C1 segment of cervical spinal cord (tissue), 14 donors: ENCODE measurements at regions not wholly inside any gene's neighbourhood (a gene's known extent, or its start where the extent isn't known, plus 50 kb on each side); places are given as distances from the start of the nearest gene placed in this dataset.
A peak's percentile ranks its signal among the peaks of the same experiment; 100 is the strongest.
"Not testable (repeated sequence)": the region's sequence is repeated elsewhere in the genome, so short reads cannot be mapped to it uniquely, and the experiment has no call there.

Experiments used
- DNase-seq, 14 donors: peaks; one replicate each; lab custom pipeline; 2025; lab: John Stamatoyannopoulos, UW

GRCh38 chr2:220687231-220687843, 884.8 kb downstream of the EPHA4 start:
- DNase-seq: peak in 10 of 14 donors; percentile 0 to 44 (median 16)

DNA sequence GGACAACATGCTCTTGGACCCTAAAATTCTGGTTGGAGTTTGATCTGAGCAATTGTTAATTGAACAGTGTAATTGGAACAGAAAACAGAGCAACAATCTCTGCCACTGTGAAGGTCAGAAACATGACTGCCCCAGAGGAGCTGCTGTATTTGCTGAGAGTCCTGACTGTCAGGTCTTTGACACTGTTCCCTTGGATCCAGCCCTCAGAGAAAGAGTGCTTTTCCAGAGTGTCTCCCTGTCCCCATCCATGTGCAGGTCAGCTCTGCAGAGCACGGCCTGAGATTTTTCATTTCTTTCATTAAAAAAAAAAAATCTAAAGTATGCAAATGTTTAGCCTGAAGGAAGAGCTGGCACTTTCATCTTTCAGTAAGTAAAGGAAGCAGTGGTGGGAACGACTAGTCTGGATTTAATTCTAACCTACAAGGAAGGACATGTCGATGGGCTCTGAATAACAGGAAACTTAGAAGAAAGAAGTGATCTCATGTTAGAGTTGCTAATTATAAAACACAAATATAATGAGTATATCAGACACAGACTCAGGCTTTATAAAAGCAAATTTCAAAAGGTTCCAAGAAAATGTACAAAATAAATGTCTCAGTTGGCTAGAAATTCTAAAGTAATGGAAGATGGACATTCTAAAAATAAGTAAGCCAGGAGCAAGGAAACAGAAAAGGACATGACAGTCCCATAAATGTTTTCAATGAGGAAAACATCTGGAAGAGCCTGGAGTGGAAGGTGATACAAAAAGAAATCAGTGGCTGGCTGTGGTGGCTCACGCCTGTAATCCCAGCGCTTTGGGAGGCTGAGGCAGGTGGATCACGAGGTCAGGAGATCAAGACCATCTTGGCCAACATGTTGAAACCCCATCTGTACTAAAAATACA, 876.5 kb downstream of the EPHA4 start:
- DNase-seq: no peak

- DNase-seq: no peak
Observed at GRCh38 chr2:220696280-220696669, 875.8 kb downstream of the EPHA4 start.

DNA sequence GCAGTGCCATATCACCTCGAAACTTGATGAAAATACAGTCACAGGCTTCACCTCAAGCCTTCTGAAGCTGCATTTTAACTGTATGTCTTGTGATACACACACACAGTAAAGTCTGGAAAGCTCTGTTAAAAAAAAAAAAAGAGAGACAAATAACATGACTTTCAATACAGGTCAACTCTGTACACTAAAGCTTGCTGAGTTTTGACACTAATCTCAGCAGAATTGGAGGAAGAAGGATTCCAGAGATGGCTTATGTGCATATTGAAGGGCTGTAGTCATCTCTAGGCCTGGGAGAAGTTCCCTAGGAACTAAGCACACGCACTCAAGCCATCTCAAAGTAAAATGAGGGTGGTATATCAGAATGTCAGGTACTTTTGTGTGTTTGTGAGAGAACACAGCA, 875.1 kb downstream of the EPHA4 start:
- DNase-seq: no peak

- no peak for DNase-seq
Observed at GRCh38 chr2:220701115-220701514, 871.0 kb downstream of the EPHA4 start.

DNA sequence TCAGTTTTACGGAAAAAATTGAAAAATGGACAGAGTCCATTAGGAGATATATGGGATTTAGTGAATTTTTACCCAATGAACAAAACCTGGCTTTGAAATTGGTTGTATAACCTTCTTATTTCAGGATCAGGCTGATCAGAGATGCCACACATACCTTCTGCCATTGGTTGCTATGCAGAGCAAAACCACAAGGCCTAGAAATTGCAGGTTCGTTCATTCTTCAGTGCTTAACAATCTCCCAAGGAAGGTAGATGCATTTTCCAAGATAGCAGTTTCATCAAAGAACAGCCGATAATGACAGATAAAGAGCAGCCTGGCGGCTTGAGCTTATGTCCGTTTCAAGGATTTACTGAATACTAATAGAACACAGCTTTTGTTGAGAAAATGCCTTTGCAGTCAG, 868.8 kb downstream of the EPHA4 start:
- DNase-seq: no peak

DNA sequence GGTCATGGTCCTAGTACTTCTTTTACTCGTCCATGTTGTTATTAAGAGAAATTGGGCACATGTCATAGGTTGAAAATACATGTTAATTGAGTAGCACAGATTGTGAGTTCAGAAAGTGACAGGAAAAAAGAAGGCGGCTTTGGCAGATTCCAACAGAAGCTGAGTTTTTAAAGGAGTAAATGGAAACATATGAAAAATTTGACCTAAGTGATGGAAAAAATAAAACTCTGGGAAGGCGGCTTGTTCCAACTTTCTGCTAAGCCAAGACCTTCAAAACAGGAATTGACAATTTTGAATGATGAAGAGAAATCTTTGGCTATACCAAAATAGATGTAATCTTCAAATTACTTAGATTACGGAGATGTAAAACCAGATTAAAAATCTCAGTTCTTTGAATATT, 868.0 kb downstream of the EPHA4 start:
- no peak for DNase-seq

GRCh38 chr2:220704810-220705209, 867.3 kb downstream of the EPHA4 start:
- DNase-seq: no peak

DNA sequence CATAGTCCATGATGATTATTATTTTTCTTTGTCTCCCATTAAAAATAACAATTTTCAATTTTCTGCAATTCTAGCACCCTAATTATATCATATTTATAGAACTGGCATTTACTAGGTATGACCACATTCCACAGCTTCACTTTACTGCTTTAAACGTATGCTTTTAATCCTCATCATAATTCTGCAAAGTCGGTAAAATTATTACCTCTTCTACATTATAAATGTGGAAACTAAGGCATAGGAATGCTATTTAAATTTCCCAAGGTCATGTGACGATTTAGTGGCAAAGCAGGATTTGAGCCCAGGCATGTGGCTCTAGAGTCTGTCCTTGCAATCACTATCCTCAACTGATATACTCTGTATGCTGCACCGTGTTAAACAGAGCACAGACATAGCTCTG, 866.4 kb downstream of the EPHA4 start:
- no peak for DNase-seq

- no peak for DNase-seq
Observed at GRCh38 chr2:220707261-220707660, 864.8 kb downstream of the EPHA4 start.

- no peak for DNase-seq
Observed at GRCh38 chr2:220708366-220708765, 863.7 kb downstream of the EPHA4 start.

DNA sequence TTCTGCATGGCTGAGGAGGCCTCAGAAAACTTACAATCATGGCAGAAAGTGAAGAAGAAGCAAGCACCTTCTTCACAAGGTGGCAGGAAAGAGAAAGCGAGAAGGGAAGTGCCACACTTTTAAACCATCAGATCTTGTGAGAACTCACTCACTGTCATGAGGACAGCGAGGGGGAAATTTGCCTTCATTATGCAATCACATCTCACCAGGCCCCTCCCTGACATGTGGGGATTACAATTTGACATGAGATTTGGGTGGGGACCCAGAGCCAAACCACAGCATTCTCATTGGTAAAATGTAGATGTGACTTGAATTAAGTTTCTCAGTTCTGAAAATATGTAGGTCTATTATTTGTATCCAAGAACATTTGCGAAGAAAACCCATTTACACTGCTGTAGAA, 854.8 kb downstream of the EPHA4 start:
- no peak for DNase-seq

DNA sequence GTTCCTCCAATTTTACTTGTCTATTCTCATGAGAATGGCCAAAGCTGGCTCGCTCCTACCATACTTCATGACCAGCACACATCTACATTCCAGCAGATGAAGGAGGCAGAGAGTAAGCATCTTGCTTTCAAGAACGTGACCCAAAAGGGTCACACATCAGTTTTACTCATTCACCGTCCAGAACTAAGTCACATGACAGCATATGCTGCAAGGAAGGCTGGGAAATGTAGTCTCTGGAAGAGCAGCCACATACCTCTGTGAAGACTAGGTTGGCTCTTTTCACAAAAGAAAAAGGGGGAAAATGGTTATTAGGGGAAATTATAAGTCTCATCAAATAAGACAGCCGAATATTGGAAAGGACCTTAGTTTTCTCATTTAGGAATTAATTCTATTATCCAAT, 835.3 kb downstream of the EPHA4 start:
- no peak for DNase-seq

GRCh38 chr2:220743203-220743602, 828.9 kb downstream of the EPHA4 start:
- DNase-seq: no peak

- no peak for DNase-seq
Observed at GRCh38 chr2:220744861-220745260, 827.2 kb downstream of the EPHA4 start.

DNA sequence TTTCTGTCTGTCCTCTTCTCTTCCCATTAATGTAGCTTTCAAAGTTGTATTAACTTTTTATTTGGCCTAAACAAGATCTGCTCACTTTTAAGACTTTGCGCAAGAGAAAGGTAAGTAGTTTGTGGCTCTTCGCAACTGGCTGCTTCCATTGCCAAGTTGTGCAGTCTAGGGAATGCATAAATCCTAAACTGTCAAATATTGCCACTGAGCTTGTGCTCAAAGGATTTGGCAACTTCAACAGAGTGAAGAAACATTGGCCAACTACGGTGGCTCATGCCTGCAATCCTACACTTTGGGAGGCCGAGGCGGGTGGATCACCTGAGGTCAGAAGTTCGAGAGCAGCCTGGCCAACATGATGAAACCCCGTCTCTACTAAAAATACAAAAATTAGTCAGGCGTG, 826.4 kb downstream of the EPHA4 start:
- no peak for DNase-seq

- DNase-seq: no peak
Observed at GRCh38 chr2:220747736-220748135, 824.4 kb downstream of the EPHA4 start.

DNA sequence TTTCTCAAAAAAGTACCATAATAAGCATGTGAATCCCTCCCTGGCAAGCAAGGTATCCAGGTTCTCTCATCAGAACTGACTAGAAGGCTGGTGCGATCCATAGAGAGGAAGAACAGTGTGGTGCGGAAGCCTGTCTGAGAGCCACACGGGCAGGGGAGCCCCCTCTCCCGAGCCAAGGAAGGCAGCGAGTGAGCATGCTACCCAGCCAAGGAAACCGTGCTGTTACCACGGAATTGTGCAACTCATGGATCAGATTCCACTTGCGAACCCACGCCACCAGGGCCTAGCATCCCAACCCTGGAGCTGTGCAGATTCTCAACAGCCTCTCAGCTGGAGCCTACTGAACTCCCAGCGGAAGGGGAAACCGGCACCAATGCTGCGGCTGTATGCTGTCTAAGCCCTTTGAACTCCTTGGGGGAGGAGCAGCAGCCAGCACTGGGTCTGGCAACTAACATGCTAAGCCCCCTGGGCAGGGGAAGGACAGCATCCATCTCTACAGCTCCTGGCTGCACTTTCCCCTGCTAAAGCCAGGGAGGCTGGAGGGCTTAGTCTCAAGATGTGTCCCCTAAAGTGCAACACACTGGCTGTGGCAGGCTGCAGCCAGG, 823.1 kb downstream of the EPHA4 start:
- no peak for DNase-seq

DNA sequence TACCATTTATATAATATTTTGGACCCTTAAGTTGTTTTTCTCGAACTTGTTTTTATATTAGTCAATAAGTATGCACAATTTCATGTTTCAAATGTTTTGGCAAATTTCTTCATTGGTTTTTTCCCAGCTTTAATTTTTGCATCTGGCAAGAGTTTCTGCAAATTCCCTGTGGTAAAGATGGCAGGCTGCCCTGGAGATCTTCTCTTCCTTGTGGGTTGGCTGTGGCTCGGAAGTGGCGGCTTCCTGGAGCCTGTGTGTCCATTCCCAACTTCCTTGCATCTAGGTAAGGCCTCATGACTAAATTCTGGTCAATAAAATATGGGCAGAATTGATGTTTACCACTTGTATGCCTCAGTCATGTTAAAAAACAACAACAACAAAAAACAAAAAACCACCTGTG, 818.6 kb downstream of the EPHA4 start:
- DNase-seq: no peak

DNA sequence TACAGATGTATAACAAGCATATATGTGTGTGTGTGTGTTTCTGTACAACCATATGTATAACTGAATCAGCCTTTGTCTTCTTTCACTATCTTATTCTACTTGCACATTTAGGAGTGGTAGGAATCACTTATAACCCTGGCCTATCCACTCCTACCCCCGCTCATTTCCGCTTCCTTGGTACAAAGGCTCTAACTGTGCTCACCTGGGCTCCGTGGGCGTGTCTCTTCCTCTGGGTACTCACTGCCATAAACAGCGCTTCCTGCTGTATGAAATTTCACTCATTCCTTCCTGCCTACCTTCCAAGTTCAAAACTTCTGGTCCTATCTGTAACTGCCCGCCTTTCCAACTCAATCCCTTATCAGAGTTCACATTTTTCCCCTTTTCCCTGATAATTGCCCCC, 815.5 kb downstream of the EPHA4 start:
- no peak for DNase-seq

- not testable (repeated sequence) for DNase-seq
Observed at GRCh38 chr2:220758376-220758775, 813.7 kb downstream of the EPHA4 start.

DNA sequence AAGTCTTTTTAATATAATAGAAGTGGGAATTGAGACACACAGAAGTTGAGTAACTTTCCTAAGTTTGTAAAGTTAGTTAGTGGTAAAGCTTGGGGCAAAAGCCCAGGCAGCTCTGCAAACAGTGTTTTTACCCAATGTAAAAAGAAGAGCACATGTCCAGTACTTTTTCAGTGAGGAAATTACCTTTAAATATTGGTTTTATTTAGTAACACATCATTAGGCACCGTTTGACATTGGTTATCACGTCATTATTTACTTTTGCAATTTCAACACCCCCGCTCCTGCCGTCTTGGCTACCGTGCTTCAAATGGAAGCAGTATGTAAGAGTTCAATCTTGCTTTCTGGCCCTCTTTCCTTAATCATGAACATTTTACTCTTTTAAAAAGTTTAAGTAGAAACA, 807.9 kb downstream of the EPHA4 start:
- DNase-seq: no peak
